ENCODE measurements at regions not wholly inside any gene's neighbourhood (a gene's known extent, or its start where the extent isn't known, plus 50 kb on each side); places are given as distances from the start of the nearest gene placed in this dataset.

DNA sequence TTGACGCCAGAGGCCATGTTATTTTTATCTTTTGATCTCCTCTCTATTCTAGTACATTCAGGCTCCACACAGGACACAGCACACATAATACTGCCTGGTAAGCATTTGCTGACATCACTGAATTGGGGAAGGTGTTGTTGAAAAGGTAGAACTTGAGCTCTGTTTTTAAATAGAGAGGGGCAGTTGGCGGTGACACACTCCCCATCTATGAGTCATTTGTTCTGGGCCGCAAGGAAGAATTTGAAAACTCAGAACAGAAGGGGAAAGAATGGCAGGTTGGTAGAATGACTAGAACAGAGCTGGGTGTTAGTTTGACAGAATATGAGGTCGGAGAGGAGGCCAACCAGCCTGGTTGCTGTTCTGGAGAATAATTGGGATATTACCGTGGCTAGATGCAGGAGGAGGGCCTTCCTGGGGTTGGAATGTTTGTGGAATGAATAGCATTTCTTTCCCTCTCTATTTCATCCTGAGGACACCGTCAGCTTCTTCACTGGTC, 52.1 kb upstream of the ERRFI1 start:
- peak; percentile 82 for DNase-seq

DNA sequence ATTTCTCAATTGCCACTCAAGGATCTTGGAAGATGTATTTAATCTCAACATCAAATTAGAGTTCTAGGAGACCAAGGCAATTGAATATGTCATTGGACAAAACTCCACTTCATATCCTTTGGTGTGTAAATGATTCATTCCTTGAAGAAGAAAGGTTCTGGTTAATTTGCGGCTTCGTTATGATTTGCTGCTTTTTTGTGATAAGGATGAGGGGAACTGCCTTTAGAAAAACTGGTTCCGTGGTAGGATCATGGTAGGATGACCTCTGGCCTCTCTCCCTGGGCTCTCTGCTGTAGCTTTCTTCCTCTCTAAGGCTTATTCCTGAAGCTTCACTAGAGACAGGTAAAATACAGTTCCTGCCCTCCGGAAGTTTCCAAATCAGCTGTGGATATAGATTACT, 51.5 kb upstream of the ERRFI1 start:
- DNase-seq: no peak

DNA sequence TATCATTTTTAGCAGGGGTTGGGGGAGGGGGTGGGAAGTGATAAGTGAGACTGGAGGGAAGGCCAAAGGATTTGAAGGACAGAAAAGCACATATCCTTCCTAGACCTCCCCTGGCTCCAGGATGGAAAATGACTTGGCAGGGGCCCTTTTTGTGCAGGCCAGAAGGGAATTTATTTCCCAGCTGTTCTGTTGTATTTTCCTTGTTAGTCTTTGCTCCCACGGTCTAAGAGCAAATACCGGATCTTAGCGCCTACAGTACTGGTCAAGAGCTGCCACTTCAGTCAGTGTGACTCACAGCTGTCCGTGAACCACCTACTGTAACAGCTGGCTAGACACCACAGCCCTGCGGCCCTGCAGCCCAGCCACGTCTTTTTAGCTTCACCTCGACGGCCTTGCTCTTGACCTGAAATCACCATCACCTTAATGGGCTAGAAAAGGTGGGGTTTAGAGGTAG, 51.0 kb upstream of the ERRFI1 start:
- DNase-seq: peak; percentile 97

DNA sequence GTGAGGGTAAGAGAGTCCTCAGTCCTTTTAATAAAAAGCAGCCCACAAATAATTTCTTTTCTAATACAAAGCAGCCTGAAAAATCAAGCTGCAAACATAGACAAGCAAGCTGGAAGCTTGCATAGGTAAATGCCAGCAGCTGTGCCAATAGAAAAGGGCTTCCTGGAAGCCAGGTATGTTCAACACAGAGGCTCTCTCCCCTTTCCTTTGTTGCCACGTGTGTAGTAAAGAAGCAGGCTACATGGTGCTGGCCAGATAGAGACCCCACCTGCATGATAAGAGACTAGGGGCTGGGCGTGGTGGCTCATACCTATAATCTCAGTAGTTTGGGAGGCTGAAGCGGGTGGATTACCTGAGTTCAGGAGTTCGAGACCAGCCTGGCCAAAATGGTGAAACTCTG, 50.1 kb upstream of the ERRFI1 start:
- no peak for DNase-seq

Measured in HCEC 1CT (cell line).